ENCODE measurements at regions not wholly inside any gene's neighbourhood (a gene's known extent, or its start where the extent isn't known, plus 50 kb on each side); places are given as distances from the start of the nearest gene placed in this dataset.

GRCh38 chr3:25053360-25053759, 374.7 kb upstream of the RARB start:
- no peak for TF ChIP-seq POLR2AphosphoS5 (IDR thresholded peaks at IDR 0.05; ENCODE audit: insufficient read depth, low read depth, low read length)
- TF ChIP-seq CTCF (IDR thresholded peaks at IDR 0.05; ENCODE audit: extremely low read depth in 1 of 2, insufficient read depth in 1 of 2, low read depth in 1 of 2, low read length in 2 of 2): no peak
- TF ChIP-seq FOS (IDR thresholded peaks at IDR 0.05; ENCODE audit: borderline replicate concordance, insufficient read depth, low read length): no peak

All from endothelial cell of umbilical vein (primary cell).